B cell (primary cell): ENCODE measurements at regions not wholly inside any gene's neighbourhood (a gene's known extent, or its start where the extent isn't known, plus 50 kb on each side); places are given as distances from the start of the nearest gene placed in this dataset.

Experiments
- CTCF ChIP-seq: fragments of 200-600 bp; IDR thresholded peaks from one replicate; pipeline ENCODE4 v1.8.0; 2022; ENCODE audit warnings: antibody characterized with exemption, mild to moderate bottlenecking
- EZH2 ChIP-seq: IDR thresholded peaks from 2 replicates; pipeline ENCODE4 v1.6.1; 2012; ENCODE audit warnings: borderline replicate concordance, low read depth, mild to moderate bottlenecking, moderate library complexity, low read length; ENCODE audit not compliant: insufficient read depth, poor library complexity, severe bottlenecking

DNA sequence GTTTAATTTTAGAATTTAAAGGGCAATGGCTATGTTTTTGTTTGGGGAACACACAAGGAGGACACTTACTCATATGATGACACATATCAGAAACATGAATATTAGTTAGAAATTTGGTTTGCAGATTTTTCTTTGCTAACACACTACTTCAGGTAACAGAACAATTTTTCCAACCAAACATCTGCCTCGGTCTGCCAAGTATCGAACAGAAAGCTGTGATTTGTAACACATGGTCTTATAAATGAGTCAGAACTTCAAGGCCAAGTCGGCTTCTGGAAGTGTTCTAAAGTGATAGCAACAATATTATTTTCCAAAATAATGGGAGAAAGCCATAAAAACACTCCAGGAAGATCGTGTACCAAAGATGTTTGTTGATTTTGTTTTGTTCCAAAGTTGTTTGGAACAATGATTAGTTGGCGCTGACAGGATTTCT, 75.9 kb upstream of the PMFBP1 start:
- TF ChIP-seq CTCF (no peak), EZH2 (no peak)
